SK-N-DZ (cell line): ENCODE measurements at regions not wholly inside any gene's neighbourhood (a gene's known extent, or its start where the extent isn't known, plus 50 kb on each side); places are given as distances from the start of the nearest gene placed in this dataset.

ENCODE experiments used
- DNase-seq: peaks from one replicate; pipeline ENCODE4 v3.0.0-alpha.2; 2015; ENCODE audit warnings: low spot score

GRCh38 chrX:139290310-139290709 lies 240.2 kb upstream of the F9 start:
- DNase-seq = no peak

DNA sequence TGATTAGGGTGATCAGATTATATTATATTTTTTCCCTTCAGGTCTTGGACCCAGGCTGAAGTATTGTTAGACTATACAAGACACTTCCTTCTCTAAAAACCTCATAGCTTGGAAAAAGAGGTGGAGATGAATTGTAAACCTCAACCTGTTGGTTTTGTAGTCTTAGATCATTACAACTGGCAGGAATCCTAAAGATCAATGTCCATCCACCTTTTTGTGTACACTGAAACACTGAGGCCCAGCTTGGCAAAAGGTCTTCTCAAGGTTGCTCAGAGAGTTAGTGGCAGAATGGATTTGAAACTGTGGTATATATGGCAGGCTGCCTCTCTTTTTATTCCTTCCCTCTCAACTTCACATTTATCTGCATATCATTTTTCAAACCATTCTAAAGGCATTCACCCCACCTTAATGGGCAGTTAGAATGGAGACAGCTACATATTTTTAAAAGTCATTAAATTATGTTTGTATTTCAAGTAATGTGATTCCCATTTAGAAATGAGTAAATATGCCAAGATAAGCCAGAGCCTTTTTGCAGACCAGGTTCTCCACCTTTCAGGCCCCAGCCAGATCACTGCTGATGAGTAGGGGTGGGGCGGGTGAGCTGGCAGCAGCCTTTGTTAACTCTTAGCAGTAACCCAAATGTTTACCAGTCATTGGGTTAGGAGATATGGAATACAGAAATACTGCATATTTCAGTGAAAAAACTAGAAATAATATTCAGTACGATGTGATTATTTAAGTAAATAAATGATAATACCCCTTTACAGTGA lies 243.2 kb upstream of the F9 start:
- peak; percentile 1 for DNase-seq

GRCh38 chrX:139286342-139286741 lies 244.2 kb upstream of the F9 start:
- DNase-seq = no peak

- DNase-seq = no peak
Measured at GRCh38 chrX:139267851-139268250, 262.7 kb upstream of the F9 start.

DNA sequence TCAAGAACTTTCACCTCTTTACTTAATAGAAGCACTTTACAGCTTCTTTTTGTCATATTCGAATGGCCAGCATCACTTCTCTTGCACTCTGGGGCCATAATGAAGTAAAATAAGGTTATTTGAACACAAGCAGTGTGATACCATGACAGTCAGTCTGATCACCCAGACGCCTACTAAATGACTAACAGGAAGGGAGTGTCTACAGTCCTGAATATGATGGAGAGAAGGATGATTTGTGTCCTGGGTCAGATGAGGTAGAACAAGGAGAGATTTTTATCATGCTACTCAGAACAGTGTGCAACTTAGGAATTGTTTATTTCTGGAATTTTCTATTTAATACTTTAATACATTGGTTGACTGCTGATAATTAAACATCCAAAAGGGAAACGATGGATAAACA lies 284.2 kb upstream of the F9 start:
- no peak for DNase-seq

DNA sequence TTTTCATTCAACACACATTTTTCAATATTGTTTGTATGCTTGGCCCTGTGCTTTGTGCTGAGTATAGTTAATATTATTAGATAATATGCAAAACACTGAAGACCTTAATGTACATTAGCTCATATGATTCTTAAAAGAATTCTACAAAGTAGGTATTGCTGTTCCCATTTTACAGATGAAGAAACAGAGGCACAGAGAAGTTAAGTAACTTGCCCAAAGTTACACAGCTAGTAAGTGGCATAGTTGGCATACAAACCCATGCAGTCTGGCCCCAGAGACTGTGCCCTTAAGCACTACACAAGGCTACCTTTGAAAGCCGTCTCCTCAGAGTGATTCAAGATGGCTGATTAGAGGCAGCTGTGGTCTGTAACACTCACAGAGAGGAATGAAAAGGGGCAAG lies 293.4 kb upstream of the F9 start:
- no peak for DNase-seq

DNA sequence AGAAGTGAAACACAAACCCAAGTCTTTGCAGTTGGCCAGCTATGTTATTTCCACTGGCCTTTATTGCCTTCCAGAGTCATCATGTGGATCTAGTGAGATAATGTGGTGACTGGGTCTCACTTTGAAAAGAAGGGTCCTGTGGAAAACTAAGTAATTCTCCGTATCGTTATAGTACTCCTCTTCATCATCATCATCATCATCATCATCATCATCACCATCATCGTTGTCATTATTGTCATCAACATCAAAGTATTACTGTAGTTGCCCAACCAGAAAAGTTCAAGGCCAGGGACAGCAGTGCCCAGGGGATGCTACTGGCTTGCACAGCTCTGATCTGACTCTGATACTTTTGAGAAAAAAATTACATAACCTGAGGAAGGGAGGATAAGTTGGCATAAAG lies 295.6 kb upstream of the F9 start:
- no peak for DNase-seq

- DNase-seq = no peak
Measured at GRCh38 chrX:139224953-139225665, 305.4 kb upstream of the F9 start.

- DNase-seq = no peak
Measured at GRCh38 chrX:139222511-139223200, 307.9 kb upstream of the F9 start.

GRCh38 chrX:139213241-139213709 lies 317.3 kb upstream of the F9 start:
- no peak for DNase-seq

DNA sequence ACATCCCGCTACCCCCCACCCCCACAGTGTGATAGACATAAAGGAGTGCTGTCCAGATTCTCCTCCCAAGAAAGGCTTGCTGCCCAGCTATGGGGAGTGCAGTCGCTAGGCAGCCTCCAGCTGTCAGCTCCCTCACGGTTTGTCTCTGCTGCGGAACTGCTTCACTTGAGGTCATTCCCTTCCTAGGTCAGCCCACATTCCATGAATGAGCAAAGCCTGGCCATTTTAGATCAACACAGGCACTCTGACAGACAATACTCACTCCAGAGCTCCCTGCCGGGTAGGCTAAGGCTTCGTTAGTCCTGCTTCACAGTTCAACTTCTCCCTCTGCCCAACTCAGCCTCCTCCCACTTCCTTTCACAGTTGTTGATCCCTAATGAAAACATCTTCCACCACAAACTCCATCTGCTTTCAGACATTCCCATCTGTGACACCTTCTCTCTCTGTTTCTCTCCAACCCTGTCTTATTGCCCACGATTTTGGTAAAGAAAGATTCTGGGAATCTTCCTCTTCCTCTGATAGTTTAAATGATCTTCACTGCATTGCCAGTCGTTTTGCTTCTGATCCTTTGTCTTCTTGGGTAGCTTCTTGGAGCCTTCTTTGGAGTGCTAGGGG lies 318.9 kb upstream of the F9 start:
- no peak for DNase-seq

DNA sequence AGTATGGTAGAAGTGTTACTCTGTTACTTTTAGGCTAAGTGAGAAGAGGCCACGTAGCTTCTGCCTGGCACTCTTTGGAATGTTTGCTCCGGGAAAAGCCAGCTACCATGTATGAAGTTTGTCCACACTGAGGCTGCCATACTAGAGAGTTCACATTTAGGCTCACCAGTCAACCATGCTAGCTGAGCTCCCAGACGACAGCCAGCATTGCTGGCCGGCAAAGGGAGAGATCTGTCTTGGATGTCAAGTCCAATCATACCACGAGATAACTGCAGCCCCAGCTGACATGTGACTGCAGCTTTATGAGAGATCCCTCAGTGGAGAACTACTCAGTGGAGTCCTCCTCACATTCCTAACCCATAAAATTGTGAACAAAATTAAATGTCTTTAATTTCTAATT lies 321.2 kb upstream of the F9 start:
- no peak for DNase-seq

GRCh38 chrX:139207655-139208054 lies 322.9 kb upstream of the F9 start:
- DNase-seq = no peak

DNA sequence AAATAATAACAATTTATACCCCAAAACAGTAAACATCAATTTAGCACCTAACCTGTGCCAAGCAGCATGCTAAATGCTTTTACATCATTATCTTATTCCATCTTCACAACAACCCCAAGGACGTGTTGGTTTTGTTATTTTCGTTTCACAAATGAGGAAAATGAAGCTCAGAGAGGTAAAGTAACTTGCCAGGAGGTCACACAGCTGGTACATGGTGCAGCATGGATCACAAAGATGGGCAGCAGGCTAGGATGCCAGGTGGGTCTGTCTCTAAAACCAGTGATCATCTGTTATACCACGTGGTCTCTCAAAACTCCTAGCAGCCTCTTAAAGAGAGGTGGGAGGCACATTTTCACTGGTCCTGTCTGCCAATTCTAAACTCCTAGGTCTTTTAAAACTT lies 323.6 kb upstream of the F9 start:
- no peak for DNase-seq

- peak; percentile 81 for DNase-seq
Measured at GRCh38 chrX:139204898-139205667, 325.5 kb upstream of the F9 start.

DNA sequence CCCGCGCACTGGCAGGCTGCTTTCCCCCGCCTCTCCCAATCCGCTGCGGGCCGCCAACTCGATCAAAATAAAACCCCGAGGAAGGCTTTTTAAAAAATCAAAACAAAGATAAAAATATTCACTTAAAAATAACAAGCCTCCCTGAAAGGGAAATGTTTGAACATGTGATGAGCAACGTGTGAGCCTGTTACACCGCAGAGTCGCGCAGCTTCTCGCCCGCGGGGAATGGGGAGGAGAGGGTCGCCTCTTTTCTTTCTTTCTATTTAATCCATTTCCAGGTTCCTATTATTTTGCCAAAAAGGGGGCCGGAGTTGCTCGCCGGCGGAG lies 326.0 kb upstream of the F9 start:
- DNase-seq = no peak

GRCh38 chrX:139203651-139204570 lies 326.6 kb upstream of the F9 start:
- peak; percentile 38 for DNase-seq

GRCh38 chrX:139202742-139203420 lies 327.7 kb upstream of the F9 start:
- DNase-seq = no peak

DNA sequence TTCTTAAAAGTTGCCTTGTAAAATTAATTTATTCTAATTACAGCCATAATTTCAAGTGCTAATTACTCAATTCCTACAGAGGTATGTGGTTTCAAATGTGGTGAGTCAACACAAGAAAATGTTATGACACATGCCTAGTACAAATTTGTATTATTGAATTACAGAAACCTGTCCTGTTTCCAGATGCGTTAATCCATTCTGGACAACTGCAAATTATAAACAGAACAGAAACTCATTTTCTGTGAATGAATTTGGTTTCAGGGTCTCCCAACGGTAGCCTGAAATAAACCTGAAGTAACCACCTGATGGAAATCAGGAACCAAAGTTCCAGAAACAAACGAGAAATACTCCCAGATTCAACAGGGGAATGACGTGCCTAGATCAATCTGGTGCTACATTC lies 328.6 kb upstream of the F9 start:
- DNase-seq = no peak

GRCh38 chrX:139200793-139201192 lies 329.7 kb upstream of the F9 start:
- DNase-seq = no peak
